HepG2 (cell line): ENCODE measurements at regions not wholly inside any gene's neighbourhood (a gene's known extent, or its start where the extent isn't known, plus 50 kb on each side); places are given as distances from the start of the nearest gene placed in this dataset.
"Not testable (repeated sequence)": the region's sequence is repeated elsewhere in the genome, so short reads cannot be mapped to it uniquely, and the experiment has no call there.

Experiments used
- ATF3 ChIP-seq: sonication (generic); formaldehyde crosslinking; IDR thresholded peaks from 2 replicates; pipeline ENCODE4 v1.4.0; 2020; ENCODE audit warnings: missing genetic modification reagents
- SMAD1 ChIP-seq: sonication (generic); formaldehyde crosslinking; IDR thresholded peaks from 2 replicates; pipeline ENCODE4 v1.4.0; 2020; ENCODE audit warnings: missing genetic modification reagents, low read depth, mild to moderate bottlenecking, borderline replicate concordance
- TF ChIP-seq, protein P1 (sequence below): sonication (generic); formaldehyde crosslinking; IDR thresholded peaks from 2 replicates; pipeline ENCODE4 v1.5.0; 2020; ENCODE audit warnings: mild to moderate bottlenecking, missing genetic modification reagents, moderate library complexity

GRCh38 chr3:96671861-96672595, 142.4 kb upstream of the EPHA6 start:
- not testable (repeated sequence) for TF ChIP-seq SMAD1; ATF3 (CRISPR knock-in tag)
- TF ChIP-seq, protein P1, sequence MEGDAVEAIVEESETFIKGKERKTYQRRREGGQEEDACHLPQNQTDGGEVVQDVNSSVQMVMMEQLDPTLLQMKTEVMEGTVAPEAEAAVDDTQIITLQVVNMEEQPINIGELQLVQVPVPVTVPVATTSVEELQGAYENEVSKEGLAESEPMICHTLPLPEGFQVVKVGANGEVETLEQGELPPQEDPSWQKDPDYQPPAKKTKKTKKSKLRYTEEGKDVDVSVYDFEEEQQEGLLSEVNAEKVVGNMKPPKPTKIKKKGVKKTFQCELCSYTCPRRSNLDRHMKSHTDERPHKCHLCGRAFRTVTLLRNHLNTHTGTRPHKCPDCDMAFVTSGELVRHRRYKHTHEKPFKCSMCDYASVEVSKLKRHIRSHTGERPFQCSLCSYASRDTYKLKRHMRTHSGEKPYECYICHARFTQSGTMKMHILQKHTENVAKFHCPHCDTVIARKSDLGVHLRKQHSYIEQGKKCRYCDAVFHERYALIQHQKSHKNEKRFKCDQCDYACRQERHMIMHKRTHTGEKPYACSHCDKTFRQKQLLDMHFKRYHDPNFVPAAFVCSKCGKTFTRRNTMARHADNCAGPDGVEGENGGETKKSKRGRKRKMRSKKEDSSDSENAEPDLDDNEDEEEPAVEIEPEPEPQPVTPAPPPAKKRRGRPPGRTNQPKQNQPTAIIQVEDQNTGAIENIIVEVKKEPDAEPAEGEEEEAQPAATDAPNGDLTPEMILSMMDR: not testable (repeated sequence)
